ENCODE measurements at regions not wholly inside any gene's neighbourhood (a gene's known extent, or its start where the extent isn't known, plus 50 kb on each side); places are given as distances from the start of the nearest gene placed in this dataset.

DNA sequence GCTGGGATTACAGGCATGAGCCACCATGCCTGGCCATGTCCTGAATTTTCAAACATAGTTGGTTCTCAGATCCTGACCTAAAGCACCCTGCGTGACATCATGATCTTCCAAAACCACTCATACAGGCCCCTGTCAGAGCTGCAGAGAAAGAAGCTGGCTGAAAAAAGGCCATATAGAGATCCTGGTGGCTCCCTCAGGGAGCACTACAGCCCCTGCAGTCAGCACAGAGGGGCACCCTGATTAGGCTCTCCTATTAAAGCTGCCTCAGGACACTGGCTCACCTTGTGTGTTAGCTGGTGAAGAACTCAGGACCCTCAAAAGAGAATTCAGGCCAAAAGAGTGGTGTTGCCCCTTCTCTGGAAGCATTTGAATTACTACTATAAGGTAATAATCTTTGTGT lies 249.7 kb upstream of the MCTP2 start (continued):
- TF ChIP-seq, protein P1, sequence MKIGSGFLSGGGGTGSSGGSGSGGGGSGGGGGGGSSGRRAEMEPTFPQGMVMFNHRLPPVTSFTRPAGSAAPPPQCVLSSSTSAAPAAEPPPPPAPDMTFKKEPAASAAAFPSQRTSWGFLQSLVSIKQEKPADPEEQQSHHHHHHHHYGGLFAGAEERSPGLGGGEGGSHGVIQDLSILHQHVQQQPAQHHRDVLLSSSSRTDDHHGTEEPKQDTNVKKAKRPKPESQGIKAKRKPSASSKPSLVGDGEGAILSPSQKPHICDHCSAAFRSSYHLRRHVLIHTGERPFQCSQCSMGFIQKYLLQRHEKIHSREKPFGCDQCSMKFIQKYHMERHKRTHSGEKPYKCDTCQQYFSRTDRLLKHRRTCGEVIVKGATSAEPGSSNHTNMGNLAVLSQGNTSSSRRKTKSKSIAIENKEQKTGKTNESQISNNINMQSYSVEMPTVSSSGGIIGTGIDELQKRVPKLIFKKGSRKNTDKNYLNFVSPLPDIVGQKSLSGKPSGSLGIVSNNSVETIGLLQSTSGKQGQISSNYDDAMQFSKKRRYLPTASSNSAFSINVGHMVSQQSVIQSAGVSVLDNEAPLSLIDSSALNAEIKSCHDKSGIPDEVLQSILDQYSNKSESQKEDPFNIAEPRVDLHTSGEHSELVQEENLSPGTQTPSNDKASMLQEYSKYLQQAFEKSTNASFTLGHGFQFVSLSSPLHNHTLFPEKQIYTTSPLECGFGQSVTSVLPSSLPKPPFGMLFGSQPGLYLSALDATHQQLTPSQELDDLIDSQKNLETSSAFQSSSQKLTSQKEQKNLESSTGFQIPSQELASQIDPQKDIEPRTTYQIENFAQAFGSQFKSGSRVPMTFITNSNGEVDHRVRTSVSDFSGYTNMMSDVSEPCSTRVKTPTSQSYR (CRISPR knock-in tag; IDR thresholded peaks at IDR 0.05) = no peak
- TF ChIP-seq ZNF423 (CRISPR knock-in tag; IDR thresholded peaks at IDR 0.05) = no peak
- no peak for TF ChIP-seq ESRRA (CRISPR knock-in tag; IDR thresholded peaks at IDR 0.05; ENCODE audit: borderline replicate concordance)
- TF ChIP-seq, protein P2, sequence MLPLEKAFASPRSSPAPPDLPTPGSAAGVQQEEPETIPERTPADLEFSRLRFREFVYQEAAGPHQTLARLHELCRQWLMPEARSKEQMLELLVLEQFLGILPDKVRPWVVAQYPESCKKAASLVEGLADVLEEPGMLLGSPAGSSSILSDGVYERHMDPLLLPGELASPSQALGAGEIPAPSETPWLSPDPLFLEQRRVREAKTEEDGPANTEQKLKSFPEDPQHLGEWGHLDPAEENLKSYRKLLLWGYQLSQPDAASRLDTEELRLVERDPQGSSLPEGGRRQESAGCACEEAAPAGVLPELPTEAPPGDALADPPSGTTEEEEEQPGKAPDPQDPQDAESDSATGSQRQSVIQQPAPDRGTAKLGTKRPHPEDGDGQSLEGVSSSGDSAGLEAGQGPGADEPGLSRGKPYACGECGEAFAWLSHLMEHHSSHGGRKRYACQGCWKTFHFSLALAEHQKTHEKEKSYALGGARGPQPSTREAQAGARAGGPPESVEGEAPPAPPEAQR (CRISPR knock-in tag; IDR thresholded peaks at IDR 0.05) = no peak
- no peak for TF ChIP-seq ATF1 (CRISPR knock-in tag; IDR thresholded peaks at IDR 0.05)
- TF ChIP-seq TEAD4 (CRISPR knock-in tag; IDR thresholded peaks at IDR 0.05) = no peak
- TF ChIP-seq ETV6 (CRISPR knock-in tag; IDR thresholded peaks at IDR 0.05) = no peak
- TF ChIP-seq, protein P3, sequence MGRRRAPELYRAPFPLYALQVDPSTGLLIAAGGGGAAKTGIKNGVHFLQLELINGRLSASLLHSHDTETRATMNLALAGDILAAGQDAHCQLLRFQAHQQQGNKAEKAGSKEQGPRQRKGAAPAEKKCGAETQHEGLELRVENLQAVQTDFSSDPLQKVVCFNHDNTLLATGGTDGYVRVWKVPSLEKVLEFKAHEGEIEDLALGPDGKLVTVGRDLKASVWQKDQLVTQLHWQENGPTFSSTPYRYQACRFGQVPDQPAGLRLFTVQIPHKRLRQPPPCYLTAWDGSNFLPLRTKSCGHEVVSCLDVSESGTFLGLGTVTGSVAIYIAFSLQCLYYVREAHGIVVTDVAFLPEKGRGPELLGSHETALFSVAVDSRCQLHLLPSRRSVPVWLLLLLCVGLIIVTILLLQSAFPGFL (CRISPR knock-in tag; IDR thresholded peaks at IDR 0.05; ENCODE audit: borderline replicate concordance) = no peak

DNA sequence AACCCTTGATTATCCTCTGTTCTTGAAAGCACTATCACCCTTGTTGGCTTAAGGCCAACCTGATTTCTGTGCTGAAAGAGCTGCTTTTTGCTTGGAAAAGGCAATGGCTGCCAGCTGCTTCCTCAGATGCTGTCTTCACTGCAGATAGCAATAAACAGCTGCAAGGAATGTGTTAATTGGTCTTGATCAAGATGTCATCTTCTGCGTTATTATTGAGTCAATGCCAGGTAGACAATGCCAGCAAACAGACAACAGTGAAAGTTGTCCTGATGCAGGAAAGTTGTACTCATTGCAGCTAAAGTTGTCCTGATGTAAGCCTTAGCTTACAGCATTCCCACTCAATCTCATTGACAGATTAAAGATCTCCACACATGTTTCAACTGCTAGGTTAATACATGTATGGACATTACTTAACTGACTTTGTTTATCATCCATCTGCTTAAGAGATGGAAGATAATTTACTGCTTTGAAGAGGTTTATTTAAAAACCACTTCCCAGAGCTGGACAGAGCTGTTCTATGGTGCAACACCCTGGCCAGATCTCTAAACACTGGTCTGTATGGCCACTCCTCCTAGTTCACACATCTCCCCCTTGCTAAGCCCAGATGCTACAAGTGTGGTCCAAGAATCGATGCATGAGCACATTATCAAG lies 251.0 kb upstream of the MCTP2 start:
- Mint-ChIP-seq H3K36me3 (no peaks in the 10 kb centered on the region), H3K27me3 (ENCODE audit: low read depth) (no peaks in the 10 kb centered on the region), H3K27ac (no peak overlapping the region), H3K4me1 (peaks cover 5% of the 10 kb centered on the region; the same call in 1 of the 2 replicates), H3K4me3 (no peak overlapping the region), H3K9me3 (no peaks in the 10 kb centered on the region)
- TF ChIP-seq TP53 (CRISPR knock-in tag; IDR thresholded peaks at IDR 0.05) (no peak), FOXP1 (CRISPR knock-in tag; IDR thresholded peaks at IDR 0.05; ENCODE audit: borderline replicate concordance) (no peak), NR1H2 (CRISPR knock-in tag; IDR thresholded peaks at IDR 0.05) (no peak), SMAD3 (CRISPR knock-in tag; IDR thresholded peaks at IDR 0.05; ENCODE audit: borderline replicate concordance) (no peak), OVOL2 (CRISPR knock-in tag; IDR thresholded peaks at IDR 0.05; ENCODE audit: borderline replicate concordance) (no peak), ZNF416 (CRISPR knock-in tag; IDR thresholded peaks at IDR 0.05) (no peak), ESRRA (CRISPR knock-in tag; IDR thresholded peaks at IDR 0.05; ENCODE audit: borderline replicate concordance) (no peak), ZNF671 (CRISPR knock-in tag; IDR thresholded peaks at IDR 0.05) (no peak), NR3C1 (CRISPR knock-in tag; conservative IDR thresholded peaks at IDR 0.05; ENCODE audit: low read depth) (no peak), TCF7 (CRISPR knock-in tag; IDR thresholded peaks at IDR 0.05; ENCODE audit: low read depth) (no peak), PRRX2 (CRISPR knock-in tag; IDR thresholded peaks at IDR 0.05) (no peak)
- TF ChIP-seq, protein P4, sequence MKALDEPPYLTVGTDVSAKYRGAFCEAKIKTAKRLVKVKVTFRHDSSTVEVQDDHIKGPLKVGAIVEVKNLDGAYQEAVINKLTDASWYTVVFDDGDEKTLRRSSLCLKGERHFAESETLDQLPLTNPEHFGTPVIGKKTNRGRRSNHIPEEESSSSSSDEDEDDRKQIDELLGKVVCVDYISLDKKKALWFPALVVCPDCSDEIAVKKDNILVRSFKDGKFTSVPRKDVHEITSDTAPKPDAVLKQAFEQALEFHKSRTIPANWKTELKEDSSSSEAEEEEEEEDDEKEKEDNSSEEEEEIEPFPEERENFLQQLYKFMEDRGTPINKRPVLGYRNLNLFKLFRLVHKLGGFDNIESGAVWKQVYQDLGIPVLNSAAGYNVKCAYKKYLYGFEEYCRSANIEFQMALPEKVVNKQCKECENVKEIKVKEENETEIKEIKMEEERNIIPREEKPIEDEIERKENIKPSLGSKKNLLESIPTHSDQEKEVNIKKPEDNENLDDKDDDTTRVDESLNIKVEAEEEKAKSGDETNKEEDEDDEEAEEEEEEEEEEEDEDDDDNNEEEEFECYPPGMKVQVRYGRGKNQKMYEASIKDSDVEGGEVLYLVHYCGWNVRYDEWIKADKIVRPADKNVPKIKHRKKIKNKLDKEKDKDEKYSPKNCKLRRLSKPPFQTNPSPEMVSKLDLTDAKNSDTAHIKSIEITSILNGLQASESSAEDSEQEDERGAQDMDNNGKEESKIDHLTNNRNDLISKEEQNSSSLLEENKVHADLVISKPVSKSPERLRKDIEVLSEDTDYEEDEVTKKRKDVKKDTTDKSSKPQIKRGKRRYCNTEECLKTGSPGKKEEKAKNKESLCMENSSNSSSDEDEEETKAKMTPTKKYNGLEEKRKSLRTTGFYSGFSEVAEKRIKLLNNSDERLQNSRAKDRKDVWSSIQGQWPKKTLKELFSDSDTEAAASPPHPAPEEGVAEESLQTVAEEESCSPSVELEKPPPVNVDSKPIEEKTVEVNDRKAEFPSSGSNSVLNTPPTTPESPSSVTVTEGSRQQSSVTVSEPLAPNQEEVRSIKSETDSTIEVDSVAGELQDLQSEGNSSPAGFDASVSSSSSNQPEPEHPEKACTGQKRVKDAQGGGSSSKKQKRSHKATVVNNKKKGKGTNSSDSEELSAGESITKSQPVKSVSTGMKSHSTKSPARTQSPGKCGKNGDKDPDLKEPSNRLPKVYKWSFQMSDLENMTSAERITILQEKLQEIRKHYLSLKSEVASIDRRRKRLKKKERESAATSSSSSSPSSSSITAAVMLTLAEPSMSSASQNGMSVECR (CRISPR knock-in tag; IDR thresholded peaks at IDR 0.05; ENCODE audit: borderline replicate concordance) = no peak
- TF ChIP-seq, protein P5, sequence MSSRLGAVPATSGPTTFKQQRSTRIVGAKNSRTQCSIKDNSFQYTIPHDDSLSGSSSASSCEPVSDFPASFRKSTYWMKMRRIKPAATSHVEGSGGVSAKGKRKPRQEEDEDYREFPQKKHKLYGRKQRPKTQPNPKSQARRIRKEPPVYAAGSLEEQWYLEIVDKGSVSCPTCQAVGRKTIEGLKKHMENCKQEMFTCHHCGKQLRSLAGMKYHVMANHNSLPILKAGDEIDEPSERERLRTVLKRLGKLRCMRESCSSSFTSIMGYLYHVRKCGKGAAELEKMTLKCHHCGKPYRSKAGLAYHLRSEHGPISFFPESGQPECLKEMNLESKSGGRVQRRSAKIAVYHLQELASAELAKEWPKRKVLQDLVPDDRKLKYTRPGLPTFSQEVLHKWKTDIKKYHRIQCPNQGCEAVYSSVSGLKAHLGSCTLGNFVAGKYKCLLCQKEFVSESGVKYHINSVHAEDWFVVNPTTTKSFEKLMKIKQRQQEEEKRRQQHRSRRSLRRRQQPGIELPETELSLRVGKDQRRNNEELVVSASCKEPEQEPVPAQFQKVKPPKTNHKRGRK (CRISPR knock-in tag; IDR thresholded peaks at IDR 0.05; ENCODE audit: borderline replicate concordance) = no peak
- TF ChIP-seq, protein P2 (CRISPR knock-in tag; IDR thresholded peaks at IDR 0.05) = no peak
- TF ChIP-seq, protein P6, sequence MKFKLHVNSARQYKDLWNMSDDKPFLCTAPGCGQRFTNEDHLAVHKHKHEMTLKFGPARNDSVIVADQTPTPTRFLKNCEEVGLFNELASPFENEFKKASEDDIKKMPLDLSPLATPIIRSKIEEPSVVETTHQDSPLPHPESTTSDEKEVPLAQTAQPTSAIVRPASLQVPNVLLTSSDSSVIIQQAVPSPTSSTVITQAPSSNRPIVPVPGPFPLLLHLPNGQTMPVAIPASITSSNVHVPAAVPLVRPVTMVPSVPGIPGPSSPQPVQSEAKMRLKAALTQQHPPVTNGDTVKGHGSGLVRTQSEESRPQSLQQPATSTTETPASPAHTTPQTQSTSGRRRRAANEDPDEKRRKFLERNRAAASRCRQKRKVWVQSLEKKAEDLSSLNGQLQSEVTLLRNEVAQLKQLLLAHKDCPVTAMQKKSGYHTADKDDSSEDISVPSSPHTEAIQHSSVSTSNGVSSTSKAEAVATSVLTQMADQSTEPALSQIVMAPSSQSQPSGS (CRISPR knock-in tag; IDR thresholded peaks at IDR 0.05; ENCODE audit: borderline replicate concordance, low read depth) = no peak
- ATAC-seq (no peak), DNase-seq (ENCODE audit: low spot score) (no peak)
- POLR2A ChIA-PET = no interaction called here
- CTCF ChIA-PET = interaction anchor here (0.6 to 1.9 kb wide), 3 partner anchors 60 to 139 kb away, joined by 3 to 9 read pairs (median 3); no protein-coding TSS in a partner anchor
